ENCODE measurements at regions not wholly inside any gene's neighbourhood (a gene's known extent, or its start where the extent isn't known, plus 50 kb on each side); places are given as distances from the start of the nearest gene placed in this dataset.

DNA sequence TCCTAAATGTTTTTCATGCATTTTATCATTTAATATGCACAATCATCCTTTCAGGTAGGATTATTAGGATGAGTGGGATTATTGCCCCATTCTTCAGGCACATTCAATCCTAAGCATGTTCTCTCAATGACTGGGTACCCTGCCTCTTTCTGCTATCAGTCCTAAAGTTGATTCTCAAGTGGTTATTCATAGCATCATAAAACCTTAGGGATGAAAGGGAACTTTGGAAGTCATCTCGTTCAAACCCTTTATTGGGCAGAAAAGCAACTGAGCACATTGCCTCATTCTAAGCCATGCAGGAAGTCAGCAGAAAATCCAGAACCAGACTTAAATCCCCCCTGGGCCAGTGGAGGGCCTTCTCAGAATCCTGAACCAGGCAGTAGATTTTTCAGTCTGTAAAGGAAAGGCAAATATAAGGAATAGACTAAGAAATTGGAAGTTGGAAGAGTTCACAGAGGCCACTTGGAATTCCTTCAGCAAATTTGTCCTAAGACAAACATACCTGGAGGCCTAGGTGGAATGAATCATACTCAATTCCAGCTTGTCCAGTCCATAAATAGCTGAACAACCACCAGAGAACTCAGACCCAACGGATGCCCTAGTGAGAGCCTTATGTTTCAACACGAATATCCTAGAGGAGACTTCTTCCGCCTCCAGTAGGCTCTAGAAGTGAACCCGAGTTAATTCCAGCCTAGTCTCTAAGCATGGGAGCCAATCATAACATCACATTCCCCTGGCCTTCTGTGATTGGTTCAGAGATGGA, 62.7 kb downstream of the IRX6 start:
- no peaks in the 10 kb centered on the region for H3K9me3 ChIP-seq (replicated peaks; ENCODE audit: control insufficient read depth, insufficient read depth, low read length)
- DNase-seq (ENCODE audit: low read depth, low spot score) (no peak), FAIRE-seq (no peak)
- H3K4me2 ChIP-seq (ENCODE audit: insufficient read depth, low read length) = no peak overlapping the region
- H3K9ac ChIP-seq (replicated peaks; ENCODE audit: extremely low read depth, insufficient read depth, low read length) = no peak overlapping the region
- no peaks in the 10 kb centered on the region for H3K4me1 ChIP-seq (ENCODE audit: control insufficient read depth, extremely low read depth, insufficient read depth, low read length)
- ChIA-PET CTCF (no interaction called here), POLR2A (no interaction called here)
- H3K4me3 ChIP-seq (replicated peaks in 1 of 3; ENCODE audit: insufficient read depth in 1 of 3, low read depth in 1 of 3, low read length in 3 of 3) = no peak overlapping the region
- no peaks in the 10 kb centered on the region for H3K36me3 ChIP-seq (ENCODE audit: control insufficient read depth in 2 of 2, extremely low read depth in 1 of 2, insufficient read depth in 2 of 2, low read length in 2 of 2)
- H4K20me1 ChIP-seq (replicated peaks; ENCODE audit: control insufficient read depth, extremely low read depth, insufficient read depth, low read length) = no peaks in the 10 kb centered on the region
- BruUV-seq (replicated peaks) = no TSS peak
- no peak overlapping the region for H2AFZ ChIP-seq (ENCODE audit: low read depth, low read length)
- dilution Hi-C loops (cut with MboI; ENCODE audit: extremely low pct_ligation_motif_present, low sequenced_read_pairs) (no loop called here), intact Hi-C loops (cut with micrococcal nuclease) (no loop called here)
- no peaks in the 10 kb centered on the region for H3K9me1 ChIP-seq (replicated peaks; ENCODE audit: control insufficient read depth, extremely low read depth, insufficient read depth, low read length)
- no peaks in the 10 kb centered on the region for H3K79me2 ChIP-seq (ENCODE audit: control insufficient read depth, insufficient read depth, low read length)
- no peak overlapping the region for H3K27ac ChIP-seq (ENCODE audit: insufficient read depth, low read depth, low read length)
- TF ChIP-seq, protein P1, sequence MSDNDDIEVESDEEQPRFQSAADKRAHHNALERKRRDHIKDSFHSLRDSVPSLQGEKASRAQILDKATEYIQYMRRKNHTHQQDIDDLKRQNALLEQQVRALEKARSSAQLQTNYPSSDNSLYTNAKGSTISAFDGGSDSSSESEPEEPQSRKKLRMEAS (IDR thresholded peaks at IDR 0.05; ENCODE audit: insufficient read depth, insufficient read length) = no peak
- TF ChIP-seq POLR2AphosphoS5 (IDR thresholded peaks at IDR 0.05; ENCODE audit: insufficient read depth, low read depth, low read length) = no peak
- TF ChIP-seq, protein P2, sequence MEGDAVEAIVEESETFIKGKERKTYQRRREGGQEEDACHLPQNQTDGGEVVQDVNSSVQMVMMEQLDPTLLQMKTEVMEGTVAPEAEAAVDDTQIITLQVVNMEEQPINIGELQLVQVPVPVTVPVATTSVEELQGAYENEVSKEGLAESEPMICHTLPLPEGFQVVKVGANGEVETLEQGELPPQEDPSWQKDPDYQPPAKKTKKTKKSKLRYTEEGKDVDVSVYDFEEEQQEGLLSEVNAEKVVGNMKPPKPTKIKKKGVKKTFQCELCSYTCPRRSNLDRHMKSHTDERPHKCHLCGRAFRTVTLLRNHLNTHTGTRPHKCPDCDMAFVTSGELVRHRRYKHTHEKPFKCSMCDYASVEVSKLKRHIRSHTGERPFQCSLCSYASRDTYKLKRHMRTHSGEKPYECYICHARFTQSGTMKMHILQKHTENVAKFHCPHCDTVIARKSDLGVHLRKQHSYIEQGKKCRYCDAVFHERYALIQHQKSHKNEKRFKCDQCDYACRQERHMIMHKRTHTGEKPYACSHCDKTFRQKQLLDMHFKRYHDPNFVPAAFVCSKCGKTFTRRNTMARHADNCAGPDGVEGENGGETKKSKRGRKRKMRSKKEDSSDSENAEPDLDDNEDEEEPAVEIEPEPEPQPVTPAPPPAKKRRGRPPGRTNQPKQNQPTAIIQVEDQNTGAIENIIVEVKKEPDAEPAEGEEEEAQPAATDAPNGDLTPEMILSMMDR (IDR thresholded peaks at IDR 0.05; ENCODE audit: extremely low read depth in 1 of 2, insufficient read depth in 1 of 2, low read depth in 1 of 2, low read length in 2 of 2) = no peak
- no peak for TF ChIP-seq JUN (IDR thresholded peaks at IDR 0.05; ENCODE audit: borderline replicate concordance, insufficient read depth, insufficient read length, low read depth)
- TF ChIP-seq FOS (IDR thresholded peaks at IDR 0.05; ENCODE audit: borderline replicate concordance, insufficient read depth, low read length) = no peak
- no peak for TF ChIP-seq MYC (IDR thresholded peaks at IDR 0.05; ENCODE audit: low read depth, low read length)
- TF ChIP-seq POLR2A (IDR thresholded peaks at IDR 0.05; ENCODE audit: low read depth, low read length) = no peak
- TF ChIP-seq GATA2 (IDR thresholded peaks at IDR 0.05; ENCODE audit: insufficient read depth, insufficient read length, low read depth, low read length) = no peak
- no peaks in the 10 kb centered on the region for H3K27me3 ChIP-seq (ENCODE audit: control insufficient read depth in 2 of 2, insufficient read depth in 2 of 2, low read length in 2 of 2)
